H7 (cell line): ENCODE measurements at regions not wholly inside any gene's neighbourhood (a gene's known extent, or its start where the extent isn't known, plus 50 kb on each side); places are given as distances from the start of the nearest gene placed in this dataset.
"Not testable (repeated sequence)": the region's sequence is repeated elsewhere in the genome, so short reads cannot be mapped to it uniquely, and the experiment has no call there.

Experiments
- DNase-seq: peaks from one replicate; pipeline ENCODE4 v3.0.0; 2012
- H3K27me3 ChIP-seq: 2 replicates; pipeline ENCODE4 v1.6.0; 2011; ENCODE audit warnings: mild to moderate bottlenecking, low read length; ENCODE audit not compliant: control insufficient read depth, insufficient read depth
- H3K36me3 ChIP-seq: replicated peaks from 2 replicates; pipeline ENCODE4 v1.5.1; 2011; ENCODE audit warnings: low read length; ENCODE audit not compliant: control insufficient read depth, insufficient read depth
- H3K4me3 ChIP-seq: 2 replicates; pipeline ENCODE4 v1.5.1; 2011; ENCODE audit warnings: low read depth, mild to moderate bottlenecking, control low read depth, low read length, moderate library complexity; ENCODE audit not compliant: insufficient read depth

DNA sequence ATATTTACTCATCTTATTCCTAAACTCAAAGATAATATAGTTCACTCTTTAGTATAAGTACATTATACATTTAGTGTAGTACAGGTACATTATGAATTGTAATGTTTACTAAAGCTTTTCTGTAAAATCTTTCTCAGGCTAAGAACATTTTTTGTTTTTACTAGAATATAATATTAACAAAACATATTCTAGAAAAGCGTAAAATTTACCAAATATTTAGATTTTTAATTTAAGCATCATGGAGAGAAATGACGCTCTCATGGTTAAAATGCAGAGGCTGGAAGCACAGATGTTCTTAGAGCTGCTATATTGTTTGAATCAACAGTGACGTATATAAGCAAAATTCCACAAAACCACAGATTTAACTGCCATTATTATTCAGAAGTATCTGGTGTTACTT, 54.7 kb upstream of the NBPF15 start:
- not testable (repeated sequence) for H3K36me3 ChIP-seq, H3K4me3 ChIP-seq, H3K27me3 ChIP-seq, DNase-seq

DNA sequence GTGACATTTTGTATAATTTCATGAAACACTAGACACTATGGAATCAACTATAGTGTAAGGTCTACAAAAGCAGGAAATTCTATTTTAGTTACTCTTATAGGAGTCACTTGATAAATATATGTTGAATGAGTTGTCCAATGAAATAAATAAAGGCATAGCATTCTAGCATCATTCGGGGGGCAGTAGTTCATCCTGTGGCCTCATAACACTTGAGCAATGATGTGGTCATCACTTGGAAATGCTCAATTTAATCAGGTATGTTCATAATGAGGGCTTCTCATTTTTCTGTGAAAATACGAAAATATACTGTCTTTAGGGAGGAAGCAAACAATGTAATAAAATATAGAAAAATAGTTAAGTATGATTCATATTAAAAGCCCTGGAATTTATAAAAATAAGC, 55.4 kb upstream of the NBPF15 start:
- H3K36me3 ChIP-seq, H3K27me3 ChIP-seq, H3K4me3 ChIP-seq, DNase-seq: not testable (repeated sequence)

- DNase-seq, result not testable (repeated sequence)
Measured at GRCh38 chr1:144518439-144518838, 57.0 kb upstream of the NBPF15 start.

GRCh38 chr1:144519528-144520189, 58.2 kb upstream of the NBPF15 start:
- not testable (repeated sequence) for H3K36me3 ChIP-seq, DNase-seq

More at GRCh38 chr1:144518439-144518838, 57.0 kb upstream of the NBPF15 start:
- not testable (repeated sequence) for H3K36me3 ChIP-seq, H3K4me3 ChIP-seq, H3K27me3 ChIP-seq

GRCh38 chr1:144523661-144524407, 62.4 kb upstream of the NBPF15 start:
- H3K36me3 ChIP-seq, H3K27me3 ChIP-seq: not testable (repeated sequence)
- H3K4me3 ChIP-seq, result peak overlapping the region; percentile 8; the same call in 1 of the 2 replicates
- peak; percentile 1 for DNase-seq

More at GRCh38 chr1:144519528-144520189, 58.2 kb upstream of the NBPF15 start:
- not testable (repeated sequence) for H3K27me3 ChIP-seq, H3K4me3 ChIP-seq

- DNase-seq, result not testable (repeated sequence)
Measured at GRCh38 chr1:144532156-144532607, 60.5 kb upstream of the PPIAL4F start.

GRCh38 chr1:144533480-144533879, 59.2 kb upstream of the PPIAL4F start:
- H3K27me3 ChIP-seq, DNase-seq, H3K36me3 ChIP-seq, H3K4me3 ChIP-seq: not testable (repeated sequence)

More at GRCh38 chr1:144532156-144532607, 60.5 kb upstream of the PPIAL4F start:
- H3K36me3 ChIP-seq, H3K27me3 ChIP-seq, H3K4me3 ChIP-seq: not testable (repeated sequence)

- H3K36me3 ChIP-seq, H3K4me3 ChIP-seq, DNase-seq, H3K27me3 ChIP-seq: not testable (repeated sequence)
Measured at GRCh38 chr1:144534286-144534685, 58.4 kb upstream of the PPIAL4F start.

DNA sequence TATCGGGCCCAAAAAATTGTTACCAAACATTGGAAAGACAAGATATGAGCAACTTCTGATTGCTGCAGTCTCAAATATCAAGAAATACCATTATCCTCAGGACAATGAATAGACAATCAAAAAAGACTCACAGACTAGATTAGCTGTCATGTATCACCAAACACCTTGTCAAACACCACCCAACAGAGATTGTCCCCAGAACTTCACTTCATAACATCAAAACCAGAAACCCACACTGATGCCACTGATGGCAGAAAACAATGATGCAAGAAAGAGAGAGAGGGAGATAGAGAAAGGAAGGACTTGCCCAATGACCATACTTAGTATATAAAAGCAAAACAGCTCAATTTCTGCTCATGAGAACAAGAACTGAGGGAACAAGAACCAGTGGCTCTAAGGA, 56.0 kb upstream of the PPIAL4F start:
- not testable (repeated sequence) for H3K27me3 ChIP-seq, DNase-seq, H3K36me3 ChIP-seq, H3K4me3 ChIP-seq

GRCh38 chr1:144537234-144537633, 55.5 kb upstream of the PPIAL4F start:
- H3K27me3 ChIP-seq, H3K4me3 ChIP-seq, DNase-seq, H3K36me3 ChIP-seq: not testable (repeated sequence)

GRCh38 chr1:144538736-144539135, 54.0 kb upstream of the PPIAL4F start:
- not testable (repeated sequence) for H3K27me3 ChIP-seq, DNase-seq, H3K4me3 ChIP-seq, H3K36me3 ChIP-seq

DNA sequence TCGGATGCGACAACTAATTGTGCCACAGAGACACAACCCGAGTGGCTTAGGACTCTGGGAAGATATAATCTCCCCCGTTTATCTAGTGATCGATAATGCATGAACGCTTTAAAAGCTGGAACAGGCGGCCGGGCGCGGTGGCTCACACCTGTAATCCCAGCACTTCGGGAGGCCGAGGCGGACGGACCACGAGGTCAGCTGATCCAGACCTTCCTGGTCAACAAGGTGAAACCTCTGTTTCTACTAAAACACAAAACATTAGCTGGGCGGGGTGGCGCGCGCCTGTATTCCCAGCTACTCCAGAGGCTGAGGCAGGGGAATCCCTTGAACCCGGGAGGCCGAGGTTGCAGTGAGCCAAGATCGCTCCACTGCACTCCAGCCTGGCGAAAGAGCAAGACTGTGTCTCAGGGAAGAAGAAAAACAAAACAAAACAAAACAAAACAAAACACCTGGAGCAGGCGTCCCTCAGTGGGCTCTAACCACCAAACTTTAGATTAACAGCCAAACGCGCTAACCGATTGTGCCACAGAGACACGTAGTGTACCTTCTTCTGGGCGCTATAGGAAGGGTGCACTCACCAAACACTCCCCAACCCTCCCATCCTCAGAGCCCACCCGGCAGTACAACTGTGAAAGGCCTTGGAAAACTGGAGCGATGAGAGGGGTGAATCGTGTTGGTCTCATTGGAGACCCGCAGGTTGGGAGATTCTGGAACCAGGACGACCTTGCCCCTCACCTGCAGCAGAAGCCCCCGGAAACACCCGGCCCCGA, 53.3 kb upstream of the PPIAL4F start:
- DNase-seq, H3K36me3 ChIP-seq, H3K27me3 ChIP-seq, H3K4me3 ChIP-seq: not testable (repeated sequence)
